ENCODE measurements at regions not wholly inside any gene's neighbourhood (a gene's known extent, or its start where the extent isn't known, plus 50 kb on each side); places are given as distances from the start of the nearest gene placed in this dataset.

DNA sequence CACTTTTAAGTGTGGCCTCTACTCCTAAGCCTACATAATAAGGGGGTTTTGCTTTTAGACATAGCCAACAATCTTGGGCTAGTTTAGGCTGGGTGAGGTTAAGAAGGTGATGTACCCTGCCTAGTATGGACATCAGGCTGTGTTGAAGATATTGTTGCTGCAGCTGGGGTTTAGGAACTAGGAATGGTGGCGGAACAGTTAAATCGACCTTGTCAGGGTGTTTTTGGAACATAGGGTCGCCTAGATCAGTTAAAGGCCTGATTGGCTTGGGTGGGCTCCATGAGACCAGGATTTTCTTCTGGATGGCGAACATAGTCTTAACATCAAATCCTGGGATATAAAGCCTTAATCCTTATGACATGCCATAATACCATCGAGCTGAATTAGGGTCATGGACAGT, 156.1 kb downstream of the TRIM27 start:
- TF ChIP-seq, protein P1, sequence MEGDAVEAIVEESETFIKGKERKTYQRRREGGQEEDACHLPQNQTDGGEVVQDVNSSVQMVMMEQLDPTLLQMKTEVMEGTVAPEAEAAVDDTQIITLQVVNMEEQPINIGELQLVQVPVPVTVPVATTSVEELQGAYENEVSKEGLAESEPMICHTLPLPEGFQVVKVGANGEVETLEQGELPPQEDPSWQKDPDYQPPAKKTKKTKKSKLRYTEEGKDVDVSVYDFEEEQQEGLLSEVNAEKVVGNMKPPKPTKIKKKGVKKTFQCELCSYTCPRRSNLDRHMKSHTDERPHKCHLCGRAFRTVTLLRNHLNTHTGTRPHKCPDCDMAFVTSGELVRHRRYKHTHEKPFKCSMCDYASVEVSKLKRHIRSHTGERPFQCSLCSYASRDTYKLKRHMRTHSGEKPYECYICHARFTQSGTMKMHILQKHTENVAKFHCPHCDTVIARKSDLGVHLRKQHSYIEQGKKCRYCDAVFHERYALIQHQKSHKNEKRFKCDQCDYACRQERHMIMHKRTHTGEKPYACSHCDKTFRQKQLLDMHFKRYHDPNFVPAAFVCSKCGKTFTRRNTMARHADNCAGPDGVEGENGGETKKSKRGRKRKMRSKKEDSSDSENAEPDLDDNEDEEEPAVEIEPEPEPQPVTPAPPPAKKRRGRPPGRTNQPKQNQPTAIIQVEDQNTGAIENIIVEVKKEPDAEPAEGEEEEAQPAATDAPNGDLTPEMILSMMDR (IDR thresholded peaks at IDR 0.05) = no peak
- TF ChIP-seq EP300 (IDR thresholded peaks at IDR 0.05) = no peak
- TF ChIP-seq POLR2A (IDR thresholded peaks at IDR 0.05) = no peak

Data from ovary (tissue), 3 donors.